ENCODE measurements at regions not wholly inside any gene's neighbourhood (a gene's known extent, or its start where the extent isn't known, plus 50 kb on each side); places are given as distances from the start of the nearest gene placed in this dataset.

DNA sequence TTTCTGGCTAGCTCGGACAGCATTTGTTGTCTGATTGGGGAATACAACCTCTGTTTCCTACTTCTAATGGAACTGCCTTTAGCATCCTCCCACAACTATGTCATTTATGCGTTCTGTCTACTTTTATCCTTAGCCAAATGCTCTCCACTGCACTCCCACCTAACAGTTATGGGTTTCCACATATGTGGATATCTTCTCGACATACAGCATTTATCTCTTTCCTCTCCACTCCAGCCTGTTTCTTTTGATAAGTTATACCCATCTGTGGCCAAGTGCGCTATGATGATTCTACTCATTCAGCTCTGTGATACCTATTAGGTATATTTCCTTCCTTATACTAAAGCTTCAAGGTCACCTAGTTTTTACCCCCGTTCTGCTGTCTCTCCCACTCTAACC is 122.2 kb upstream of the NAP1L1 start:
- TF ChIP-seq POLR2AphosphoS5 (IDR thresholded peaks at IDR 0.05) (no peak), POLR2A (IDR thresholded peaks at IDR 0.05) (no peak)
- TF ChIP-seq, protein P1, sequence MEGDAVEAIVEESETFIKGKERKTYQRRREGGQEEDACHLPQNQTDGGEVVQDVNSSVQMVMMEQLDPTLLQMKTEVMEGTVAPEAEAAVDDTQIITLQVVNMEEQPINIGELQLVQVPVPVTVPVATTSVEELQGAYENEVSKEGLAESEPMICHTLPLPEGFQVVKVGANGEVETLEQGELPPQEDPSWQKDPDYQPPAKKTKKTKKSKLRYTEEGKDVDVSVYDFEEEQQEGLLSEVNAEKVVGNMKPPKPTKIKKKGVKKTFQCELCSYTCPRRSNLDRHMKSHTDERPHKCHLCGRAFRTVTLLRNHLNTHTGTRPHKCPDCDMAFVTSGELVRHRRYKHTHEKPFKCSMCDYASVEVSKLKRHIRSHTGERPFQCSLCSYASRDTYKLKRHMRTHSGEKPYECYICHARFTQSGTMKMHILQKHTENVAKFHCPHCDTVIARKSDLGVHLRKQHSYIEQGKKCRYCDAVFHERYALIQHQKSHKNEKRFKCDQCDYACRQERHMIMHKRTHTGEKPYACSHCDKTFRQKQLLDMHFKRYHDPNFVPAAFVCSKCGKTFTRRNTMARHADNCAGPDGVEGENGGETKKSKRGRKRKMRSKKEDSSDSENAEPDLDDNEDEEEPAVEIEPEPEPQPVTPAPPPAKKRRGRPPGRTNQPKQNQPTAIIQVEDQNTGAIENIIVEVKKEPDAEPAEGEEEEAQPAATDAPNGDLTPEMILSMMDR (IDR thresholded peaks at IDR 0.05) = no peak

Measured in breast epithelium (tissue), 3 donors.